Adrenal gland (tissue), 9 donors: ENCODE measurements at regions not wholly inside any gene's neighbourhood (a gene's known extent, or its start where the extent isn't known, plus 50 kb on each side); places are given as distances from the start of the nearest gene placed in this dataset.

Source experiments
- DNase-seq, 7 donors: peaks; one replicate each; pipeline ENCODE4 v3.0.0-alpha.2; 2019 to 2020
- H3K27ac ChIP-seq, 5 donors: fragments of 200-600 bp; sonication (generic) in 4 of 5; 1 replicate in 3 of 5; 2 replicates in 2 of 5; pipeline versions ENCODE4 v1.5.1 to v1.8.0; 2016 to 2020; ENCODE audit warnings: mild to moderate bottlenecking in 1 of 5
- H3K27me3 ChIP-seq: fragments of 200-600 bp; 2 replicates; pipeline ENCODE4 v1.8.0; 2021
- H3K36me3 ChIP-seq, 2 donors: fragments of 200-600 bp; replicated peaks in 1 of 2; 1 replicate in 1 of 2; 2 replicates in 1 of 2; pipeline versions ENCODE4 v1.5.1 to v1.8.0; 2018 to 2022
- H3K4me1 ChIP-seq, 2 donors: fragments of 200-600 bp; replicated peaks in 1 of 2; 1 replicate in 1 of 2; 2 replicates in 1 of 2; pipeline versions ENCODE4 v1.5.1 to v1.8.0; 2018 to 2021
- H3K4me3 ChIP-seq, 4 donors: fragments of 200-600 bp; sonication (generic) in 3 of 4; one replicate each; pipeline ENCODE4 v1.5.1; 2016 to 2018
- H3K9me3 ChIP-seq, 3 donors: fragments of 200-600 bp; sonication (generic) in 1 of 3; replicated peaks in 1 of 3; 1 replicate in 2 of 3; 2 replicates in 1 of 3; pipeline versions ENCODE4 v1.5.1 to v1.8.0; 2016 to 2021
- POLR2A ChIP-seq, 2 donors: fragments of 450-650 bp; IDR thresholded peaks; one replicate each; pipeline ENCODE4 v1.6.1; 2017; ENCODE audit warnings: antibody characterized with exemption in 2 of 2, mild to moderate bottlenecking in 2 of 2, moderate library complexity in 1 of 2
- WGBS, 4 donors: extraction: QIAGEN DNeasy Blood & Tissue Kit in 2 of 4; methylation state at CpG; one replicate each; pipeline versions ENCODE4 v1.1.5 to v1.1.7; 2013 to 2017; 5-methylcytosine and 5-hydroxymethylcytosine counted together
- intact Hi-C, 2 donors: fragments of 100-400 bp; cut with DNase I; formaldehyde crosslinking; loops; one replicate each; pipeline versions ENCODE4 v1.14.1 to v1.15.0; 2022 to 2023
- TF ChIP-seq, protein P1 (sequence below), 6 experiments: fragments of 450-650 bp in 4 of 6; fragments of 200-600 bp in 2 of 6; sonication (generic) in 1 of 6; IDR thresholded peaks; 1 replicate in 5 of 6; 2 replicates in 1 of 6; pipeline versions ENCODE4 v1.5.1 to v1.8.0; 2016 to 2021; ENCODE audit warnings: antibody characterized with exemption in 6 of 6, mild to moderate bottlenecking in 2 of 6, moderate library complexity in 1 of 6
- donor health status: healthy with polysubstance abuse.
- donor health status: Bipolar disorder and iron deficiency.
- donor health status: DM: yes; HTN: yes; CAD: no.
- donor health status: DM: no; HTN: no; CAD: no.
- donor health status: DM: no; HTN: no; CAD: no.

GRCh38 chrX:87901060-87901459 is 383.5 kb downstream of the KLHL4 start:
- Histone ChIP-seq H3K4me3 (peak overlapping the region in 1 of 4 donors; percentile 8), H3K36me3 (no peaks in the 10 kb centered on the region), H3K4me1 (no peaks in the 10 kb centered on the region), H3K27me3 (no peaks in the 10 kb centered on the region), H3K9me3 (no peaks in the 10 kb centered on the region), H3K27ac (no peak overlapping the region)
- WGBS, 4 donors = 38 to 54% (median 47%) methylated on average over 3 of the region's 3 CpGs
- TF ChIP-seq, protein P1, sequence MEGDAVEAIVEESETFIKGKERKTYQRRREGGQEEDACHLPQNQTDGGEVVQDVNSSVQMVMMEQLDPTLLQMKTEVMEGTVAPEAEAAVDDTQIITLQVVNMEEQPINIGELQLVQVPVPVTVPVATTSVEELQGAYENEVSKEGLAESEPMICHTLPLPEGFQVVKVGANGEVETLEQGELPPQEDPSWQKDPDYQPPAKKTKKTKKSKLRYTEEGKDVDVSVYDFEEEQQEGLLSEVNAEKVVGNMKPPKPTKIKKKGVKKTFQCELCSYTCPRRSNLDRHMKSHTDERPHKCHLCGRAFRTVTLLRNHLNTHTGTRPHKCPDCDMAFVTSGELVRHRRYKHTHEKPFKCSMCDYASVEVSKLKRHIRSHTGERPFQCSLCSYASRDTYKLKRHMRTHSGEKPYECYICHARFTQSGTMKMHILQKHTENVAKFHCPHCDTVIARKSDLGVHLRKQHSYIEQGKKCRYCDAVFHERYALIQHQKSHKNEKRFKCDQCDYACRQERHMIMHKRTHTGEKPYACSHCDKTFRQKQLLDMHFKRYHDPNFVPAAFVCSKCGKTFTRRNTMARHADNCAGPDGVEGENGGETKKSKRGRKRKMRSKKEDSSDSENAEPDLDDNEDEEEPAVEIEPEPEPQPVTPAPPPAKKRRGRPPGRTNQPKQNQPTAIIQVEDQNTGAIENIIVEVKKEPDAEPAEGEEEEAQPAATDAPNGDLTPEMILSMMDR (IDR thresholded peaks at IDR 0.05) = no peak
- TF ChIP-seq POLR2A (IDR thresholded peaks at IDR 0.05) = no peak
- intact Hi-C loops = no loop called here
- no peak for DNase-seq

GRCh38 chrX:87914726-87915125 is 397.1 kb downstream of the KLHL4 start:
- 73 to 81% (median 80%) methylated on average over 2 to 5 of the region's 5 CpGs; no CpG with 5 or more reads in 1 of the 4 donors for WGBS, 4 donors
- Histone ChIP-seq H3K9me3 (no peaks in the 10 kb centered on the region), H3K4me1 (no peaks in the 10 kb centered on the region), H3K27me3 (peaks cover 8% of the 10 kb centered on the region), H3K27ac (no peak overlapping the region), H3K4me3 (no peak overlapping the region), H3K36me3 (no peaks in the 10 kb centered on the region)
- intact Hi-C loops = no loop called here
- no peak for DNase-seq
- TF ChIP-seq, protein P1 (IDR thresholded peaks at IDR 0.05) = no peak
- no peak for TF ChIP-seq POLR2A (IDR thresholded peaks at IDR 0.05)

DNA sequence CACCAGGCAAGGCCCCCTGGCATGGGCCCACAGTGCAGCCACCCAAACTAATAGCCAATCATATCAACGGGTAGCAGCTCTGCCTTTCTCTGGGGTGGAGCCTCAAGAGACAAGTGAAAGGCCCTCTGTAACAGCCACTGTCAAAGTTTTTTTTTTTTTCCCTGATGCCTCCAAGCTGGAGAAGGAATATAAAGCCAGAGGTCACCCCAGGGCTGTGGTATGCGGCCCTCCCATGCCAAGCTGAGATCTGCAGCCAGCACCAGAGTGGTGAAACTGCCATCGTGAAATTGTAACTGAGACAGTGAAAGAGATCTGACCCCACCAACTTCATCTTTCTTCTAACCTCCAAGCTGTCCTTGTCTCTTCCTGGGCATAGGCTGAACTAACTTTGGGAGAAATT is 407.0 kb downstream of the KLHL4 start:
- H3K27me3 ChIP-seq = no peaks in the 10 kb centered on the region
- intact Hi-C loops = no loop called here
- peaks cover 0 to 6% (median 0%) of the 10 kb centered on the region in 3 donors for H3K9me3 ChIP-seq
- TF ChIP-seq, protein P1 (IDR thresholded peaks at IDR 0.05) = no peak
- H3K4me3 ChIP-seq = no peak overlapping the region
- WGBS, 4 donors = 56 to 84% (median 67%) methylated on average over 3 of the region's 3 CpGs
- no peaks in the 10 kb centered on the region for H3K36me3 ChIP-seq
- DNase-seq = no peak
- no peak overlapping the region for H3K27ac ChIP-seq
- no peaks in the 10 kb centered on the region for H3K4me1 ChIP-seq

GRCh38 chrX:87941841-87942240 is 424.2 kb downstream of the KLHL4 start:
- no peak overlapping the region for H3K27ac ChIP-seq
- H3K4me3 ChIP-seq = no peak overlapping the region
- WGBS, 4 donors = 30 to 65% (median 53%) methylated on average over 7 of the region's 7 CpGs
- peaks cover 12% of the 10 kb centered on the region for H3K27me3 ChIP-seq
- intact Hi-C loops = no loop called here
- no peaks in the 10 kb centered on the region for H3K9me3 ChIP-seq
- no peak for TF ChIP-seq POLR2A (IDR thresholded peaks at IDR 0.05)
- TF ChIP-seq, protein P1 (IDR thresholded peaks at IDR 0.05) = no peak
- no peaks in the 10 kb centered on the region for H3K4me1 ChIP-seq
- DNase-seq = no peak
- no peaks in the 10 kb centered on the region for H3K36me3 ChIP-seq
